ENCODE measurements at regions not wholly inside any gene's neighbourhood (a gene's known extent, or its start where the extent isn't known, plus 50 kb on each side); places are given as distances from the start of the nearest gene placed in this dataset.

- Histone ChIP-seq H3K4me1 (peaks cover 0 to 7% of the 10 kb centered on the region in 2 donors), H3K36me3 (no peaks in the 10 kb centered on the region), H3K9me3 (no peaks in the 10 kb centered on the region), H3K4me3 (no peak overlapping the region), H3K27ac (no peak overlapping the region), H3K27me3 (no peaks in the 10 kb centered on the region)
- DNase-seq (no peak), ATAC-seq (no peak)
- intact Hi-C loops (cut with DNase I) = no loop called here
- TF ChIP-seq CTCF (IDR thresholded peaks at IDR 0.05) = no peak
Measured at GRCh38 chr10:78209970-78210369, 176.3 kb downstream of the RPS24 start.

GRCh38 chr10:78210548-78210947, 176.9 kb downstream of the RPS24 start:
- ATAC-seq (no peak), DNase-seq (no peak)
- no peak overlapping the region for H3K4me3 ChIP-seq
- no peak overlapping the region for H3K27ac ChIP-seq
- no peak for TF ChIP-seq CTCF (IDR thresholded peaks at IDR 0.05)
- no peaks in the 10 kb centered on the region for H3K9me3 ChIP-seq
- H3K4me1 ChIP-seq = peaks cover 4 to 7% of the 10 kb centered on the region in 2 donors
- H3K36me3 ChIP-seq = no peaks in the 10 kb centered on the region
- intact Hi-C loops (cut with DNase I) = no loop called here
- no peaks in the 10 kb centered on the region for H3K27me3 ChIP-seq

- Histone ChIP-seq H3K36me3 (no peaks in the 10 kb centered on the region), H3K4me1 (peaks cover 4 to 7% of the 10 kb centered on the region in 2 donors), H3K27ac (no peak overlapping the region), H3K9me3 (no peaks in the 10 kb centered on the region), H3K4me3 (no peak overlapping the region), H3K27me3 (no peaks in the 10 kb centered on the region)
- DNase-seq (no peak), ATAC-seq (no peak)
- intact Hi-C loops (cut with DNase I) = no loop called here
- no peak for TF ChIP-seq CTCF (IDR thresholded peaks at IDR 0.05)
Measured at GRCh38 chr10:78210976-78211375, 177.3 kb downstream of the RPS24 start.

GRCh38 chr10:78211561-78212051, 177.9 kb downstream of the RPS24 start:
- Histone ChIP-seq H3K36me3 (no peaks in the 10 kb centered on the region), H3K4me3 (no peak overlapping the region), H3K9me3 (no peaks in the 10 kb centered on the region), H3K27me3 (no peaks in the 10 kb centered on the region), H3K4me1 (peaks cover 4 to 7% of the 10 kb centered on the region in 2 donors), H3K27ac (no peak overlapping the region)
- ATAC-seq (peak; percentile 45), DNase-seq (peak in 1 of 4 donors; percentile 56)
- TF ChIP-seq CTCF (IDR thresholded peaks at IDR 0.05) = peak; percentile 20 to 28
- intact Hi-C loops (cut with DNase I) = no loop called here

- no peak overlapping the region for H3K27ac ChIP-seq
- H3K4me1 ChIP-seq = peaks cover 4 to 7% of the 10 kb centered on the region in 2 donors
- H3K9me3 ChIP-seq = no peaks in the 10 kb centered on the region
- no peaks in the 10 kb centered on the region for H3K36me3 ChIP-seq
- DNase-seq = no peak
- ATAC-seq = peak; percentile 10
- no peak for TF ChIP-seq CTCF (IDR thresholded peaks at IDR 0.05)
- intact Hi-C loops (cut with DNase I) = no loop called here
- no peak overlapping the region for H3K4me3 ChIP-seq
- H3K27me3 ChIP-seq = no peaks in the 10 kb centered on the region
Measured at GRCh38 chr10:78212060-78212785, 178.6 kb downstream of the RPS24 start.

All from left lung (tissue), 4 donors.